OCI-LY7 (cell line): ENCODE measurements at regions not wholly inside any gene's neighbourhood (a gene's known extent, or its start where the extent isn't known, plus 50 kb on each side); places are given as distances from the start of the nearest gene placed in this dataset.

ENCODE experiments used
- CTCF ChIP-seq: fragments of 200-600 bp; sonication (generic); conservative IDR thresholded peaks from 2 replicates; pipeline ENCODE4 v1.5.1; 2014; ENCODE audit warnings: mild to moderate bottlenecking, antibody characterized with exemption, low read length, moderate library complexity, mixed read lengths
- EZH2phosphoT487 ChIP-seq: fragments of 200-600 bp; sonication (generic); IDR thresholded peaks from 2 replicates; pipeline ENCODE4 v1.6.1; 2018; ENCODE audit warnings: low read depth, borderline replicate concordance, mild to moderate bottlenecking, mixed run types, antibody characterized with exemption, low read length, moderate library complexity, mixed read lengths

GRCh38 chr15:35309886-35310285, 224.8 kb upstream of the NANOGP8 start:
- TF ChIP-seq CTCF (no peak), EZH2phosphoT487 (no peak)
